Fibroblast of lung (primary cell): ENCODE measurements at regions not wholly inside any gene's neighbourhood (a gene's known extent, or its start where the extent isn't known, plus 50 kb on each side); places are given as distances from the start of the nearest gene placed in this dataset.
"Not testable (repeated sequence)": the region's sequence is repeated elsewhere in the genome, so short reads cannot be mapped to it uniquely, and the experiment has no call there.

ENCODE experiments used
- DNase-seq, 2 donors: peaks; one replicate each; pipeline versions ENCODE4 v3.0.0 to v3.0.0-alpha.2; 2010; ENCODE audit warnings: low read depth in 2 of 2
- H2AFZ ChIP-seq: 2 replicates; pipeline ENCODE4 v1.5.1; 2012; ENCODE audit warnings: low read length, control low read depth, inconsistent platforms
- H3K27ac ChIP-seq: 2 replicates; pipeline ENCODE4 v1.5.1; 2011; ENCODE audit warnings: low read length, control low read depth; ENCODE audit not compliant: insufficient read depth
- H3K27me3 ChIP-seq: 2 replicates; pipeline ENCODE4 v1.5.1; 2011; ENCODE audit warnings: mild to moderate bottlenecking, low read length; ENCODE audit not compliant: control insufficient read depth, insufficient read depth
- H3K36me3 ChIP-seq: 2 replicates; pipeline ENCODE4 v1.5.1; 2011; ENCODE audit warnings: low read length; ENCODE audit not compliant: control insufficient read depth, insufficient read depth
- H3K4me1 ChIP-seq: 2 replicates; pipeline ENCODE4 v1.5.1; 2011; ENCODE audit warnings: low read length; ENCODE audit not compliant: control insufficient read depth, insufficient read depth; ENCODE audit errors: extremely low read depth
- H3K4me2 ChIP-seq: 2 replicates; pipeline ENCODE4 v1.5.1; 2011; ENCODE audit warnings: low read length, control low read depth; ENCODE audit not compliant: insufficient read depth; ENCODE audit errors: extremely low read depth
- H3K4me3 ChIP-seq, 4 experiments: fragments of 200-600 bp in 1 of 4; sonication (generic) in 1 of 4; replicated peaks in 1 of 4; 2 replicates each; pipeline ENCODE4 v1.5.1; 2011 to 2016; ENCODE audit warnings: low read length in 4 of 4, low read depth in 3 of 4, mild to moderate bottlenecking in 3 of 4, control low read depth in 2 of 4, inconsistent platforms in 1 of 4, mixed read lengths in 1 of 4; ENCODE audit not compliant: insufficient read depth in 1 of 4; ENCODE audit errors: control extremely low read depth in 1 of 4
- H3K79me2 ChIP-seq: 2 replicates; pipeline ENCODE4 v1.5.1; 2012; ENCODE audit warnings: mild to moderate bottlenecking, low read length, inconsistent platforms; ENCODE audit not compliant: control insufficient read depth, insufficient read depth
- H3K9ac ChIP-seq: 2 replicates; pipeline ENCODE4 v1.5.1; 2011; ENCODE audit warnings: mild to moderate bottlenecking, low read length, control low read depth; ENCODE audit not compliant: insufficient read depth
- H3K9me3 ChIP-seq: 2 replicates; pipeline ENCODE4 v1.5.1; 2012; ENCODE audit warnings: low read depth, low read length; ENCODE audit not compliant: control insufficient read depth, insufficient read depth
- H4K20me1 ChIP-seq: 2 replicates; pipeline ENCODE4 v1.5.1; 2011; ENCODE audit warnings: low read length; ENCODE audit not compliant: control insufficient read depth, insufficient read depth; ENCODE audit errors: extremely low read depth

- H3K4me3 ChIP-seq, H3K9me3 ChIP-seq, H3K79me2 ChIP-seq: not testable (repeated sequence)
These were observed 126.6 kb downstream of the OR4F15 start for GRCh38 chr15:101938555-101938954.

GRCh38 chr15:101945896-101946295, 133.9 kb downstream of the OR4F15 start:
- H3K27me3 ChIP-seq, H3K4me2 ChIP-seq, H2AFZ ChIP-seq, H3K9ac ChIP-seq, DNase-seq, H3K4me1 ChIP-seq, H3K79me2 ChIP-seq, H3K9me3 ChIP-seq, H4K20me1 ChIP-seq, H3K27ac ChIP-seq, H3K36me3 ChIP-seq, H3K4me3 ChIP-seq: not testable (repeated sequence)

More at GRCh38 chr15:101938555-101938954, 126.6 kb downstream of the OR4F15 start:
- not testable (repeated sequence) for DNase-seq, H4K20me1 ChIP-seq, H3K27me3 ChIP-seq, H3K36me3 ChIP-seq, H3K9ac ChIP-seq, H3K4me1 ChIP-seq, H2AFZ ChIP-seq, H3K4me2 ChIP-seq, H3K27ac ChIP-seq

- H3K27ac ChIP-seq, H3K27me3 ChIP-seq, H4K20me1 ChIP-seq: not testable (repeated sequence)
These were observed 136.5 kb downstream of the OR4F15 start for GRCh38 chr15:101948491-101949010.

GRCh38 chr15:101949380-101950065, 137.5 kb downstream of the OR4F15 start:
- not testable (repeated sequence) for H3K79me2 ChIP-seq, H3K4me3 ChIP-seq, H3K27me3 ChIP-seq, H3K9me3 ChIP-seq, H3K9ac ChIP-seq, H2AFZ ChIP-seq, DNase-seq, H3K36me3 ChIP-seq, H3K4me2 ChIP-seq, H4K20me1 ChIP-seq, H3K27ac ChIP-seq, H3K4me1 ChIP-seq

More at GRCh38 chr15:101948491-101949010, 136.5 kb downstream of the OR4F15 start:
- H3K9me3 ChIP-seq, H3K79me2 ChIP-seq, H2AFZ ChIP-seq, H3K4me2 ChIP-seq, DNase-seq, H3K9ac ChIP-seq, H3K36me3 ChIP-seq, H3K4me1 ChIP-seq, H3K4me3 ChIP-seq: not testable (repeated sequence)

GRCh38 chr15:101953993-101954392, 142.0 kb downstream of the OR4F15 start:
- not testable (repeated sequence) for H3K9me3 ChIP-seq, H3K36me3 ChIP-seq, H3K4me1 ChIP-seq, H3K27me3 ChIP-seq, H2AFZ ChIP-seq, H3K79me2 ChIP-seq, H3K4me2 ChIP-seq, H4K20me1 ChIP-seq, H3K4me3 ChIP-seq, H3K9ac ChIP-seq, DNase-seq, H3K27ac ChIP-seq

GRCh38 chr15:101955840-101956239, 143.8 kb downstream of the OR4F15 start:
- not testable (repeated sequence) for H3K9ac ChIP-seq

GRCh38 chr15:101958656-101959055, 146.7 kb downstream of the OR4F15 start:
- not testable (repeated sequence) for H3K4me3 ChIP-seq, H3K9me3 ChIP-seq, H3K9ac ChIP-seq, H3K4me2 ChIP-seq, H3K79me2 ChIP-seq, H3K27ac ChIP-seq, H2AFZ ChIP-seq, H4K20me1 ChIP-seq, H3K27me3 ChIP-seq, H3K36me3 ChIP-seq, H3K4me1 ChIP-seq
- peak in 1 of 2 donors; percentile 42 for DNase-seq

More at GRCh38 chr15:101955840-101956239, 143.8 kb downstream of the OR4F15 start:
- not testable (repeated sequence) for H3K9me3 ChIP-seq, H3K79me2 ChIP-seq, H3K4me2 ChIP-seq, H3K27me3 ChIP-seq, H4K20me1 ChIP-seq, H2AFZ ChIP-seq, H3K4me3 ChIP-seq, H3K36me3 ChIP-seq, H3K4me1 ChIP-seq, H3K27ac ChIP-seq
- DNase-seq, result peak; percentile 10 to 76
